ENCODE measurements at regions not wholly inside any gene's neighbourhood (a gene's known extent, or its start where the extent isn't known, plus 50 kb on each side); places are given as distances from the start of the nearest gene placed in this dataset.
"Not testable (repeated sequence)": the region's sequence is repeated elsewhere in the genome, so short reads cannot be mapped to it uniquely, and the experiment has no call there.

DNA sequence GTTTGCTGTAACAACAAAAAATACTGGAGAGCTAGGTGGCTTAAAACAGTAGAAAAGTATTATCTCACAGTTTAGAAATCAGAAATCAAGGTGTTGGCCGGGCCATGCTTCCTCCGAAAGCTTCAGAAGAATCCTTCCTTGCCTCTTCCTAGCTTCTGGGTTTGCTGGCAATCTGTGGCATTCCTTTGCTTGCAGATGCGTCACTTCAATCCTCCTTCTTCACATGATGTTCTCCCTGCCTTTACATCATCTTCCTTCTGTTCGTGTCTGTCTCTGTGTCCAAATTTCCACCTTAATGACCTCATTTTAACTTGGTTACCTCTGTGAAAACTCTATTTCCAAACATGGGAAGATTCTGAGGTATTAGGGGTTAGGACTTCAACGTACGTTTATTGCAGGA, 90.4 kb upstream of the CHD1 start:
- no peak for DNase-seq (ENCODE audit: low read depth)

DNA sequence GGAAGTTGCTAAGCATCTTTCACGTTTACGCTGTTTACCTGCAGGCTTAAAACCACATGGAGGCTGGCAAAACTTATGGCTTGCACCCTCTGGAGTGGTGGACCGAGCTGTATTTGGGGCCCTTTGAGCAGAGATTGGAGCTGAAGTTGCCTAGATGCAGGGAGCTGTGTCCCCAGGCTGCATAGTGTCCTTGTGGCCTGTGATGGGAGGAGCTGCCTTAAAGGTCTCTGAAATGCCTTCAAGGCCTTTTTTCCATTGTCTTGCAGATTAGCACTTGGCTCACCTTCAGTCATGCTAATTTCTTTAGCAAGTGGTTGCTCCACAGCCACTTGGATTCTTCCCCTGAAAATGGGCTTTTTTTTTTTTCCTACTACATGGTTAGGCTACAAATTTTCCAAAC, 81.5 kb upstream of the CHD1 start:
- DNase-seq (ENCODE audit: low read depth): no peak

DNA sequence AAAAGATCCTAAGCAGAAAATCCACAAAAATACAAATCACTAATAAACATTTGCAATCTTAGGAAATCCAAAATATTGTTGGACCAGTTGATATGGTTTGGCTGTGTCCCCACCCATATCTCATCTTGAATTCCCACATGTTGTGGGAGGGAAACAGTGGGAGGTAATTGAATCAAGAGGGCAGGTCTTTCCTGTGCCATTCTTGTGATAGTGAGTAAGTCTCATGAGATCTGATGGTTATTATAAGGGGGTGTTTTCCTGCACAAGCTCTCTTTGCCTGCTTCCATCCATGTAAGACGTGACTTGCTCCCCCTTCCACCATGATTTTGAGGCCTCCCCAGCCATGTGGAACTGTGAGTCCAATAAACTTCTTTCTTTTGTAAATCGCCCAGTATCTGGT, 79.2 kb upstream of the CHD1 start:
- not testable (repeated sequence) for DNase-seq (ENCODE audit: low read depth)

DNA sequence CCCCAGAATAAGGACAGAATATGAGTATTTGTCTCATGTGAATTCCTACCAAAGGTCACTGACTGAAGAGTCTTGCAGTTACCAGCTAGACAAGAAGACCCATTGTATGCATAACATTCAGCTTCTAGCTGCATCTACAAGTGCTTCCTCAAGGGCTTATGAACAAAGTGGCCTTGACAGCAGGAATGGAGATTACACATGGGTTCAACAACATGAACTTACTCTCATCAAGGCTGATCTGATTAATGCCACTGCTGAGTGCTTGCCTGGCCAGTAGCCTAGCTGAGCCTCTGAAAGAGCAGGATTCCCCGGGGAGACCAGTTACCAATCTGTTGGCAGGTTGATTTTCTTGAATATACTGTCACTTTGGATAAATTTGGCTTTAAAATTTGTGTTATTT, 76.7 kb upstream of the CHD1 start:
- DNase-seq (ENCODE audit: low read depth): no peak

DNA sequence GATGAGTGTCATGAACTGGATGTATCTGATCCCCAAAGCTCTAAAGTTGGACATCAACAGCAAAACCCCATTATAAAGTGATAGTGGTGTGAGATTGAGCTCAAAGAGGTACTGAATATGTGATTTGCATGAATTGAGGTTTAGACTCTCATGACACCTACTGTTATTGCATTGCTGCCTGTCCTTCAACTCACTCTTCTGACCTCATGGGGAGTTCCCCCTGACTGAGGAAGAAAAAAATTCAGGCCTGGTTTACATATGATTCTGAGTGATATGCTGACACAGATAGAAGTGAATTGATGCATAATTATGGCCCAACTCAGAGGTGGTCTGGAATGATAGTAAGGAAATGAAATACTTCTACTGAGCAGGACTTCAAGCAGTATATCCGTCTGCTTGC, 76.2 kb upstream of the CHD1 start:
- no peak for DNase-seq (ENCODE audit: low read depth)

DNA sequence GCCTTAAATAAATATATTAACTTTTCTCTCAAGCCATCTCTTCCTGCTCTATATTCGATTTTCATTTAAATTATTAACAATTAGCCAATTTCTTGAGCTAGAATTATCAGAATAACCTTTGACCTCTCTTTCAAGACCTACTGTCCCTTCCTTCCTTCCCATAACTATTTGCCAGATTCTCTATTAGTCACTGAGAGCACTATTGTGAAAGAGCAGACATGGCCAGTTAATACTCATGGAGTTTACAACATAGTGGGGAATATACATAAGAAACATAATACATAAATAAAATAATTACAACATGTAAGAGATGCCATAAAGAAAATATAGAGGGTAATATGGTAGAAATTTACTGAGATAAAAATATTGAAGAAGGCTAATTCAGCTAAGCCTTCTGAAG, 72.1 kb upstream of the CHD1 start:
- no peak for DNase-seq (ENCODE audit: low read depth)

DNA sequence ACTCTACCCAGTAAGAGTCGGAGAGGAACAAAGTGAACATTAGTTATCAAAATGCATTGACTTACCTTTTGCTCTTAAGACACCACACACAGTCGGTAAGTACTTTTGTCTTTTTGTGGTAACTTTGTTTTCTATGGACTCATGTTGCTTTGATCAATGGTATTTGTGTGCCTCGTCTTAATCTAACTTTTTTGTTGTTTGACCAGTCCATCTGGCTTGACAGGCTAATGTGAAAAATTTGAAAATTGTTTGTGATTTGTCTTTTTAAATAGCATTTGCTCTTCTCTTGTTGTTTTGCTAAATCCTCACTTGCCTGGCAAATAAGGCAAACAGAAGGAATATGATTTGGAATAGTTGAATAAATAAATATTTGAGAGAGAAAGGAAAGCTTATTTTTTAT, 71.4 kb upstream of the CHD1 start:
- DNase-seq (ENCODE audit: low read depth): no peak

DNA sequence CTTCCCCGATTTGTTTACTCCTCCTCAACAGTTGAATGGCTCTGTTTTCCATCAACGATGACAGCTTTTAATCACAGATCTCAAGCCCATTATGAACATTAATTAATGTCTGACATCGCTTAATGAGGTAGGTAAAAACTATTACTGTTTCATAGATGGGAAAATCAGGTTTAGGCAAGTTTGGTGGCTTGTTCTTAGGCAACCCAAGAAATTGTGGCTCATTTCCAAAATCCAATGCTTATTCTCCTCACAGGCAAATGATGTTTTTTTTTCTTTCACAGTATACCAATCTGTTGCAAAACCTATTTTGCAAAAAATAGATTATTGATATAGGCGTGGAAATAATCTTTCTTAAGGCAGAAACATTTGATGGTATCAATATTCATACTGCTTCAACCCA, 70.8 kb upstream of the CHD1 start:
- DNase-seq (ENCODE audit: low read depth): no peak

DNA sequence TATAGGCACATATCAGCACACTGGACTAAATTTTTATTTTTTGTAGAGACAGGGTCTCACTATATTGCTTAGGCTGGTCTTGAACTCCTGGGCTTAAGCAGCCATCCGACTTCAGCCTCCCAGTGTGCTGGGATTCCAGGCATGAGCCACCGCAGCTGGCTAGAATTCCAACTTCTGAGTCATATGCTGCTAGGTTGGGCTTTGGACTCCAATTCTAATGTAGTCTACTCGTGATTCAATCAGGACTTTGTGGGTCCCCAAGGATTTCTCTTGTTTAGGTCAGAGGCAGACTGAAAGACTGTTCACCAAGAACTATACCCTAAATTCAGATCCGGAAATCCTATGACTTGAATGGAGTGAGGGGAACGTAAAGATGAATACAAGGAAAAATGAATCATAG, 68.2 kb upstream of the CHD1 start:
- DNase-seq (ENCODE audit: low read depth): no peak

DNA sequence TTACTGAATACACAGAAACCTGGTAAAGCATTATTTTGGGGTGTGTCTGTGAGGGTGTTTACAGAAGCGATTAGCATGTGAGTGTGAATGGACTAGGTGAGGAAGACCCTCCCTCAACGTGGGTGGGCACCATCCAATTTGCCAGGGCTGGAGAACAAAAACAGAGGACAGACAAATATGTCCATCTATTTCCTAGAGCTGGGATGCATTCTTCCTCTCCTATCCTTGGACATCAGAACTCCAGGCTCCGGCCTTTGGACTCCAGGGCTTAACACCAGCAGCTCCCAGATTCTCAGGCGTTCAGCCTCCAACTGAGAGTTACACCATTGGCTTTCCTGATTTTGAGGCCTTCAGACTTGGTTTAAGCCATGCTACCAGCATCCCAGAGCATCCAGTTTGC, 65.8 kb upstream of the CHD1 start:
- DNase-seq (ENCODE audit: low read depth): no peak

DNA sequence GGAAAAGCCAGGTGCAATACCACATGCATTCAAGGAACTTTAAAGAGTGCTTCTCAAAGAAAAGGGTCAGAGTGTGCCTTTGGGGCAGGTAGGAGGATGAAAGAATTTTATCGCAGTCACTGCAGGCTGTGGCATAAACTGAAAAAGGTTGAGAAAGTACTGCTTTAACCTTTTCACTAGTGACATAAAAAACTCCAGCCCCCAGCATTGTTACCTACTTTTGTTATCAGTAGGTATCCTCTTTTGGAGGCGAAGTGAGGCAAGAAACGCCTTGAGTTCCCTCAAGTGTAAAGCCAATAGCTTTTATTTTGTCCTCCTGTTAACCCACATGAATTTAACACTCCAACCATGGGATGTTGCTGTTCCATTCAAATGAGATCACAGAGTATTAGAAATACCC, 64.7 kb upstream of the CHD1 start:
- DNase-seq (ENCODE audit: low read depth): no peak

DNA sequence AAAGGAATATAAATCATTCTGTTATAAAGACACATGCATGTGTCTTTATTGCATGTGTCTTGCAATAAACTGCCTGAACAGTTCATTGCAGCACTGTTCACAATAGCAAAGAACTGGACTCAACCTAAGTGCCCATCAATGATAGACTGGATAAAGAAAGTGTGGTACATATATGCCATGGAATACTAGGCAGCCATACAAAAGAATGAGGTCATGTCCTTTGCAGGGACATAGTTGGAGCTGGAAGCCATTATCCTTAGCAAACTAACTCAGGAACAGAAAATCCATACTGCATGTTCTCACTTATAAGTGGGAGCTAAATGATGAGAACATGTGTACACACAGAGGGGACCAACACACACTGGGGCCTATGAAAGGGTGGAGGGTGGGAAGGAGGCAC, 63.7 kb upstream of the CHD1 start:
- no peak for DNase-seq (ENCODE audit: low read depth)

DNA sequence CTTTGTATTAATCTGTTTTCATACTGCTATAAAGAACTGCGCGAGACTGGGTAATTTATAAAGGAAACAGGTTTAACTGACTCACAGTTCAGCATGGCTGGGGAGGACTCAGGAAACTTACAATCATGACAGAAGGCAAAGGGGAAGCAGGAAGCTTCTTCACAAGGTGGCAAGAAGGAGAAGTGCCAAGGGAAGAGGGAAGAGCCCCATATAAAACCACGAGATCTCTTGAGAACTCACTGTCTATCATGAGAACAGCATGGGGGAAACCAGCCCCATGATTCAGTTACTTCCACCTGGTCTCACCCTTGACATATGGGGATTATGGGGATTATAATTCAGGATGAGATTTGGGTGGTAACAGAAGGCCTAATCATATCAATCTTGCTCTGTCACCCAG, 60.9 kb upstream of the CHD1 start:
- no peak for DNase-seq (ENCODE audit: low read depth)

DNA sequence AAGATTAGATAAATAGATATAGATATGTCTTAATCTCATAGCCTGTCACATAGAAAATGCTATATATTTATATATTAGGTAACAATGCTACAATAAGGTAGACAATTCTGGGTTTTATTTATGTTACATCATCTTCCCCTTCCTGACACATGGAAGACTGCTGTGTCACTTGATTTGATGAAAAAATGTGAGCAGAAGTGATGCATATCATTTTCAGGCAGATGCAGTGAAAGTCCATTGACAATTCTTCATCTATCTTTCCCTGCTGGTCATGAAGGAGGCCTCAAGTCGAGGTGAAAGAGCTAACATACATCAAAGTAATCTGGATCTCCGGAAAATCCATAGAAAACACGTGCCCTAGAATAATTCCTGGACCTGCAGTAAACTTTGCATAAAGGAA, 57.8 kb upstream of the CHD1 start:
- no peak for DNase-seq (ENCODE audit: low read depth)

DNA sequence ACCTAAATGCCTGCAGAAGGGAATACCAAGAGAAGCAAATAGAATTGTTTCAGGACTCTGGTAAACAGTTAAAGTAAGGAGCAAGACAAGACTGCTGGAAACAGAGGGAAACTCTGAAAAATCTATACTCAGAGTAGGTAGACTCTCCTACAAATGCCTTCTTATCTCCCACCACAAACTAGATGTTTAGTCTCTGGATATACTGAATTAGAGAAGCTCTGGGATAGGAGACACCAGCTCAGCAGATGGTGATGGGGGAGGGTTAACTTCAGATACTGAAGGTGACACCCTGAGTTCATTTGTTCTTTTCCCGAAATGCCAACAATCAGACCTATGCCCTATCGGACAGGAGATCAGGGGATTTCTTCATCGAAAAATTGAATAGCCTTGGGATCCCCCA, 54.1 kb upstream of the CHD1 start:
- DNase-seq (ENCODE audit: low read depth): no peak
